ENCODE measurements at regions not wholly inside any gene's neighbourhood (a gene's known extent, or its start where the extent isn't known, plus 50 kb on each side); places are given as distances from the start of the nearest gene placed in this dataset.
"Not testable (repeated sequence)": the region's sequence is repeated elsewhere in the genome, so short reads cannot be mapped to it uniquely, and the experiment has no call there.

GRCh38 chr17:21514567-21514966, 138.4 kb downstream of the KCNJ12 start:
- not testable (repeated sequence) for DNase-seq (ENCODE audit: low read depth in 2 of 3, low spot score in 2 of 3)

- DNase-seq (ENCODE audit: low read depth in 2 of 3, low spot score in 2 of 3): no peak
Measured at GRCh38 chr17:21517538-21518293, 141.6 kb downstream of the KCNJ12 start.

GRCh38 chr17:21522755-21523336, 146.7 kb downstream of the KCNJ12 start:
- DNase-seq (ENCODE audit: low read depth in 2 of 3, low spot score in 2 of 3): no peak

- DNase-seq (ENCODE audit: low read depth in 2 of 3, low spot score in 2 of 3): no peak
Measured at GRCh38 chr17:21523497-21524210, 147.5 kb downstream of the KCNJ12 start.

GRCh38 chr17:21524211-21524591, 148.0 kb downstream of the KCNJ12 start:
- no peak for DNase-seq (ENCODE audit: low read depth in 2 of 3, low spot score in 2 of 3)

- no peak for DNase-seq (ENCODE audit: low read depth in 2 of 3, low spot score in 2 of 3)
Measured at GRCh38 chr17:21525464-21526130, 149.4 kb downstream of the KCNJ12 start.

- no peak for DNase-seq (ENCODE audit: low read depth in 2 of 3, low spot score in 2 of 3)
Measured at GRCh38 chr17:21528031-21528695, 152.0 kb downstream of the KCNJ12 start.

GRCh38 chr17:21530311-21530710, 154.2 kb downstream of the KCNJ12 start:
- no peak for DNase-seq (ENCODE audit: low read depth in 2 of 3, low spot score in 2 of 3)

- no peak for DNase-seq (ENCODE audit: low read depth in 2 of 3, low spot score in 2 of 3)
Measured at GRCh38 chr17:21530841-21531240, 154.7 kb downstream of the KCNJ12 start.

- no peak for DNase-seq (ENCODE audit: low read depth in 2 of 3, low spot score in 2 of 3)
Measured at GRCh38 chr17:21532763-21533385, 156.7 kb downstream of the KCNJ12 start.

- no peak for DNase-seq (ENCODE audit: low read depth in 2 of 3, low spot score in 2 of 3)
Measured at GRCh38 chr17:21535686-21536375, 156.5 kb upstream of the KCNJ18 start.

- DNase-seq (ENCODE audit: low read depth in 2 of 3, low spot score in 2 of 3): no peak
Measured at GRCh38 chr17:21537302-21537701, 155.0 kb upstream of the KCNJ18 start.

GRCh38 chr17:21538615-21539014, 153.7 kb upstream of the KCNJ18 start:
- no peak for DNase-seq (ENCODE audit: low read depth in 2 of 3, low spot score in 2 of 3)

GRCh38 chr17:21539146-21539545, 153.2 kb upstream of the KCNJ18 start:
- DNase-seq (ENCODE audit: low read depth in 2 of 3, low spot score in 2 of 3): no peak

GRCh38 chr17:21540502-21540901, 151.8 kb upstream of the KCNJ18 start:
- no peak for DNase-seq (ENCODE audit: low read depth in 2 of 3, low spot score in 2 of 3)

GRCh38 chr17:21542070-21542469, 150.3 kb upstream of the KCNJ18 start:
- no peak for DNase-seq (ENCODE audit: low read depth in 2 of 3, low spot score in 2 of 3)

- DNase-seq (ENCODE audit: low read depth in 2 of 3, low spot score in 2 of 3): no peak
Measured at GRCh38 chr17:21542991-21543390, 149.3 kb upstream of the KCNJ18 start.

- DNase-seq (ENCODE audit: low read depth in 2 of 3, low spot score in 2 of 3): no peak
Measured at GRCh38 chr17:21545064-21545463, 147.3 kb upstream of the KCNJ18 start.

- no peak for DNase-seq (ENCODE audit: low read depth in 2 of 3, low spot score in 2 of 3)
Measured at GRCh38 chr17:21548236-21548635, 144.1 kb upstream of the KCNJ18 start.

GRCh38 chr17:21549107-21549687, 143.1 kb upstream of the KCNJ18 start:
- DNase-seq (ENCODE audit: low read depth in 2 of 3, low spot score in 2 of 3): no peak
